K562 (cell line): ENCODE measurements at regions not wholly inside any gene's neighbourhood (a gene's known extent, or its start where the extent isn't known, plus 50 kb on each side); places are given as distances from the start of the nearest gene placed in this dataset.

Source experiments
- CTCF ChIP-seq, 3 experiments: IDR thresholded peaks in 2 of 3; conservative IDR thresholded peaks in 1 of 3; 2 replicates each; pipeline ENCODE4 v1.5.1; 2011 to 2012; ENCODE audit warnings: low read length in 3 of 3, mild to moderate bottlenecking in 3 of 3, control low read depth in 2 of 3, improper control_type of control experiment in 1 of 3, inconsistent platforms in 1 of 3, low read depth in 1 of 3, mixed read lengths in 1 of 3, moderate library complexity in 1 of 3; ENCODE audit not compliant: insufficient read depth in 2 of 3
- EP400 ChIP-seq: fragments of 450-650 bp; IDR thresholded peaks from 2 replicates; pipeline ENCODE4 v1.6.1; 2017; ENCODE audit warnings: antibody characterized with exemption, mild to moderate bottlenecking, moderate library complexity
- ETV1 ChIP-seq: fragments of 450-650 bp; conservative IDR thresholded peaks from 2 replicates; pipeline ENCODE4 v1.6.1; 2016; ENCODE audit warnings: missing genetic modification characterization, control low read depth, low read depth, missing compliant biosample characterization
- HNRNPLL ChIP-seq: fragments of 200-400 bp; formaldehyde crosslinking; IDR thresholded peaks from 2 replicates; pipeline ENCODE4 v1.6.1; 2017; ENCODE audit warnings: low read length, low read depth, mild to moderate bottlenecking; ENCODE audit not compliant: poor library complexity, severe bottlenecking
- MAFK ChIP-seq: IDR thresholded peaks from 2 replicates; pipeline ENCODE4 v1.6.1; 2011; ENCODE audit warnings: low read length, improper control_type of control experiment
- MED1 ChIP-seq: sonication (generic); formaldehyde crosslinking; IDR thresholded peaks from 2 replicates; pipeline ENCODE4 v1.8.1; 2023; ENCODE audit warnings: missing genetic modification reagents, borderline replicate concordance
- MTA3 ChIP-seq: fragments of 450-650 bp; formaldehyde crosslinking; IDR thresholded peaks from 2 replicates; pipeline ENCODE4 v1.6.1; 2017; ENCODE audit warnings: mild to moderate bottlenecking, borderline replicate concordance
- NKRF ChIP-seq: fragments of 450-650 bp; IDR thresholded peaks from 2 replicates; pipeline ENCODE4 v1.6.1; 2016; ENCODE audit warnings: borderline replicate concordance
- YY1 ChIP-seq, 3 experiments: IDR thresholded peaks; 2 replicates each; pipeline ENCODE4 v1.6.1; 2011; ENCODE audit warnings: low read length in 2 of 3, mild to moderate bottlenecking in 2 of 3, moderate library complexity in 2 of 3, borderline replicate concordance in 1 of 3, control low read depth in 1 of 3, low read depth in 1 of 3; ENCODE audit not compliant: insufficient read depth in 3 of 3, insufficient replicate concordance in 2 of 3, control insufficient read depth in 1 of 3, insufficient read length in 1 of 3; ENCODE audit errors: extremely low read depth in 1 of 3
- ZBTB8A ChIP-seq: fragments of 450-650 bp; IDR thresholded peaks from 2 replicates; pipeline ENCODE4 v1.6.1; 2018; ENCODE audit warnings: mild to moderate bottlenecking, moderate library complexity; ENCODE audit not compliant: partially characterized antibody
- ZNF263 ChIP-seq: sonication (generic); formaldehyde crosslinking; IDR thresholded peaks from 2 replicates; pipeline ENCODE4 v1.8.0; 2022; ENCODE audit warnings: mild to moderate bottlenecking, missing genetic modification reagents, borderline replicate concordance
- ZNF609 ChIP-seq: sonication (generic); formaldehyde crosslinking; IDR thresholded peaks from 2 replicates; pipeline ENCODE4 v1.8.1; 2023; ENCODE audit warnings: missing genetic modification reagents, mild to moderate bottlenecking, borderline replicate concordance

GRCh38 chr11:109933126-109933525, 160.1 kb upstream of the ZC3H12C start:
- TF ChIP-seq HNRNPLL, result no peak
- TF ChIP-seq MAFK, result no peak
- TF ChIP-seq ETV1, result no peak
- no peak for TF ChIP-seq ZBTB8A
- no peak for TF ChIP-seq EP400
- no peak for TF ChIP-seq NKRF
- no peak for TF ChIP-seq MTA3
- no peak for TF ChIP-seq MED1 (CRISPR knock-in tag)
- TF ChIP-seq ZNF263 (CRISPR knock-in tag), result no peak
- no peak for TF ChIP-seq CTCF (IDR thresholded peaks at IDR 0.05 in 2 of 3, conservative IDR thresholded peaks at IDR 0.05 in 1 of 3; ENCODE audit: insufficient read depth in 2 of 3, low read depth in 1 of 3, low read length in 3 of 3)
- TF ChIP-seq ZNF609 (CRISPR knock-in tag), result no peak
- TF ChIP-seq YY1 (IDR thresholded peaks at IDR 0.05; ENCODE audit: borderline replicate concordance in 1 of 3, control insufficient read depth in 1 of 3, extremely low read depth in 1 of 3, insufficient read depth in 3 of 3, insufficient read length in 1 of 3, insufficient replicate concordance in 2 of 3, low read depth in 1 of 3, low read length in 2 of 3), result no peak
